HL-60 (cell line): ENCODE measurements at regions not wholly inside any gene's neighbourhood (a gene's known extent, or its start where the extent isn't known, plus 50 kb on each side); places are given as distances from the start of the nearest gene placed in this dataset.

Source experiments
- DNase-seq, 2 experiments: peaks; one replicate each; pipeline ENCODE4 v3.0.0-alpha.2; 2010 to 2020; ENCODE audit warnings: low read depth in 1 of 2, low spot score in 1 of 2
- H3K27ac ChIP-seq: fragments of 250-450 bp; sonication (Bioruptor Pico); replicated peaks from 2 replicates; pipeline ENCODE4 v1.5.1; 2020; ENCODE audit warnings: mild to moderate bottlenecking, moderate library complexity
- H3K27me3 ChIP-seq: fragments of 250-450 bp; sonication (Bioruptor Pico); 2 replicates; pipeline ENCODE4 v1.5.1; 2021; ENCODE audit warnings: mild to moderate bottlenecking, moderate library complexity; ENCODE audit not compliant: insufficient read depth, poor library complexity, severe bottlenecking
- H3K4me3 ChIP-seq: replicated peaks from 2 replicates; pipeline ENCODE4 v1.5.1; 2011; ENCODE audit warnings: mild to moderate bottlenecking, control low read depth, low read length; ENCODE audit not compliant: insufficient read depth
- GABPA ChIP-seq: IDR thresholded peaks from 2 replicates; pipeline ENCODE4 v1.6.1; 2012; ENCODE audit warnings: low read depth
- POLR2AphosphoS5 ChIP-seq: IDR thresholded peaks from 2 replicates; pipeline ENCODE4 v1.6.1; 2012; ENCODE audit warnings: low read depth
- SPI1 ChIP-seq: IDR thresholded peaks from 2 replicates; pipeline ENCODE4 v1.6.1; 2012; ENCODE audit warnings: low read depth, mild to moderate bottlenecking, borderline replicate concordance
- TF ChIP-seq, protein P1 (sequence below): IDR thresholded peaks from 2 replicates; pipeline ENCODE4 v1.6.1; 2012; ENCODE audit warnings: low read depth; ENCODE audit not compliant: insufficient replicate concordance
- TF ChIP-seq, protein P2 (sequence below): IDR thresholded peaks from one replicate; pipeline ENCODE4 v1.5.1; 2011; ENCODE audit warnings: low read length, control low read depth, inconsistent platforms; ENCODE audit not compliant: insufficient read depth

DNA sequence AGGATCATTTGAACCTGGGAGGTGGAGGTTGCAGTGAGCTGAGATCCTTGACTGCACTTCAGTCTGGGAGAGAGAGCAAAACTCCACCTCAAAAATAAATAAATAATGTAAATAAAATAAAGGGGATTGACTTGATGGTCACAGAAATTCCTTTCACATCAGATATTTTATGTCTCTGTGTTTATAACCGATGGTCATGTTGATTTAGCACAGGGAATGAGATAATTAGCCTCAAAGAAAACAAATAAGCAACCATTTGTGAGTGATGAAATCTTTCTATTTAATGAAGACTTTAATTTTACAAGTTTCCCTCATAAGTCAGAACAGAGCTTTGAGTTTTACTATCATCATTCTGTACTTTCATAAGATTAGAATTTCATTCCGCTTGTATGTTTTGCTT is 64.8 kb upstream of the NUPR2 start:
- Histone ChIP-seq H3K27me3 (no peaks in the 10 kb centered on the region), H3K27ac (no peak overlapping the region), H3K4me3 (no peak overlapping the region)
- DNase-seq, result no peak
- TF ChIP-seq GABPA (no peak), POLR2AphosphoS5 (no peak), SPI1 (no peak)
- TF ChIP-seq, protein P1, sequence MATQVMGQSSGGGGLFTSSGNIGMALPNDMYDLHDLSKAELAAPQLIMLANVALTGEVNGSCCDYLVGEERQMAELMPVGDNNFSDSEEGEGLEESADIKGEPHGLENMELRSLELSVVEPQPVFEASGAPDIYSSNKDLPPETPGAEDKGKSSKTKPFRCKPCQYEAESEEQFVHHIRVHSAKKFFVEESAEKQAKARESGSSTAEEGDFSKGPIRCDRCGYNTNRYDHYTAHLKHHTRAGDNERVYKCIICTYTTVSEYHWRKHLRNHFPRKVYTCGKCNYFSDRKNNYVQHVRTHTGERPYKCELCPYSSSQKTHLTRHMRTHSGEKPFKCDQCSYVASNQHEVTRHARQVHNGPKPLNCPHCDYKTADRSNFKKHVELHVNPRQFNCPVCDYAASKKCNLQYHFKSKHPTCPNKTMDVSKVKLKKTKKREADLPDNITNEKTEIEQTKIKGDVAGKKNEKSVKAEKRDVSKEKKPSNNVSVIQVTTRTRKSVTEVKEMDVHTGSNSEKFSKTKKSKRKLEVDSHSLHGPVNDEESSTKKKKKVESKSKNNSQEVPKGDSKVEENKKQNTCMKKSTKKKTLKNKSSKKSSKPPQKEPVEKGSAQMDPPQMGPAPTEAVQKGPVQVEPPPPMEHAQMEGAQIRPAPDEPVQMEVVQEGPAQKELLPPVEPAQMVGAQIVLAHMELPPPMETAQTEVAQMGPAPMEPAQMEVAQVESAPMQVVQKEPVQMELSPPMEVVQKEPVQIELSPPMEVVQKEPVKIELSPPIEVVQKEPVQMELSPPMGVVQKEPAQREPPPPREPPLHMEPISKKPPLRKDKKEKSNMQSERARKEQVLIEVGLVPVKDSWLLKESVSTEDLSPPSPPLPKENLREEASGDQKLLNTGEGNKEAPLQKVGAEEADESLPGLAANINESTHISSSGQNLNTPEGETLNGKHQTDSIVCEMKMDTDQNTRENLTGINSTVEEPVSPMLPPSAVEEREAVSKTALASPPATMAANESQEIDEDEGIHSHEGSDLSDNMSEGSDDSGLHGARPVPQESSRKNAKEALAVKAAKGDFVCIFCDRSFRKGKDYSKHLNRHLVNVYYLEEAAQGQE, result no peak
- TF ChIP-seq, protein P2, sequence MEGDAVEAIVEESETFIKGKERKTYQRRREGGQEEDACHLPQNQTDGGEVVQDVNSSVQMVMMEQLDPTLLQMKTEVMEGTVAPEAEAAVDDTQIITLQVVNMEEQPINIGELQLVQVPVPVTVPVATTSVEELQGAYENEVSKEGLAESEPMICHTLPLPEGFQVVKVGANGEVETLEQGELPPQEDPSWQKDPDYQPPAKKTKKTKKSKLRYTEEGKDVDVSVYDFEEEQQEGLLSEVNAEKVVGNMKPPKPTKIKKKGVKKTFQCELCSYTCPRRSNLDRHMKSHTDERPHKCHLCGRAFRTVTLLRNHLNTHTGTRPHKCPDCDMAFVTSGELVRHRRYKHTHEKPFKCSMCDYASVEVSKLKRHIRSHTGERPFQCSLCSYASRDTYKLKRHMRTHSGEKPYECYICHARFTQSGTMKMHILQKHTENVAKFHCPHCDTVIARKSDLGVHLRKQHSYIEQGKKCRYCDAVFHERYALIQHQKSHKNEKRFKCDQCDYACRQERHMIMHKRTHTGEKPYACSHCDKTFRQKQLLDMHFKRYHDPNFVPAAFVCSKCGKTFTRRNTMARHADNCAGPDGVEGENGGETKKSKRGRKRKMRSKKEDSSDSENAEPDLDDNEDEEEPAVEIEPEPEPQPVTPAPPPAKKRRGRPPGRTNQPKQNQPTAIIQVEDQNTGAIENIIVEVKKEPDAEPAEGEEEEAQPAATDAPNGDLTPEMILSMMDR, result no peak

DNA sequence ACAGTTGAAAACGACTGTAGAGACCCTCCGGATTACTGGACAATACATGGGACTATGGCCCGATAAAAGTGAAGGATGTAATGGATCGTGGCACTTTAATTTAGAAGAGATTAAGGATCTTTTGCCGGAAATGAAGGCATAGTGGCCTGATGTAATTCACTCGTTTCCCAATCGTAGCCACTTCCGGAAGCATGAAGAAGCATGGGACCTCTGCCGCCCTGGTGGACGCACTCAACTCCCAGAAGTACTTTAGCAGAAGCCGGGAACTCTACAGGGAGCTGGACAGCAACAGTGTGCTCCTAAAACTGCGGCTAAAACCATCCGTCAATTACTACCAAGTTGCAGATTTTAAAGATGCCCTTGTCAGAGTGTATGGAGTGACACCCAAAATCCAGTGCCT is 59.6 kb upstream of the NUPR2 start:
- Histone ChIP-seq H3K4me3 (no peak overlapping the region), H3K27ac (no peak overlapping the region), H3K27me3 (no peaks in the 10 kb centered on the region)
- no peak for DNase-seq
- no peak for TF ChIP-seq POLR2AphosphoS5
- TF ChIP-seq, protein P2, result no peak
- TF ChIP-seq, protein P1, result no peak
- no peak for TF ChIP-seq SPI1
- TF ChIP-seq GABPA, result no peak

DNA sequence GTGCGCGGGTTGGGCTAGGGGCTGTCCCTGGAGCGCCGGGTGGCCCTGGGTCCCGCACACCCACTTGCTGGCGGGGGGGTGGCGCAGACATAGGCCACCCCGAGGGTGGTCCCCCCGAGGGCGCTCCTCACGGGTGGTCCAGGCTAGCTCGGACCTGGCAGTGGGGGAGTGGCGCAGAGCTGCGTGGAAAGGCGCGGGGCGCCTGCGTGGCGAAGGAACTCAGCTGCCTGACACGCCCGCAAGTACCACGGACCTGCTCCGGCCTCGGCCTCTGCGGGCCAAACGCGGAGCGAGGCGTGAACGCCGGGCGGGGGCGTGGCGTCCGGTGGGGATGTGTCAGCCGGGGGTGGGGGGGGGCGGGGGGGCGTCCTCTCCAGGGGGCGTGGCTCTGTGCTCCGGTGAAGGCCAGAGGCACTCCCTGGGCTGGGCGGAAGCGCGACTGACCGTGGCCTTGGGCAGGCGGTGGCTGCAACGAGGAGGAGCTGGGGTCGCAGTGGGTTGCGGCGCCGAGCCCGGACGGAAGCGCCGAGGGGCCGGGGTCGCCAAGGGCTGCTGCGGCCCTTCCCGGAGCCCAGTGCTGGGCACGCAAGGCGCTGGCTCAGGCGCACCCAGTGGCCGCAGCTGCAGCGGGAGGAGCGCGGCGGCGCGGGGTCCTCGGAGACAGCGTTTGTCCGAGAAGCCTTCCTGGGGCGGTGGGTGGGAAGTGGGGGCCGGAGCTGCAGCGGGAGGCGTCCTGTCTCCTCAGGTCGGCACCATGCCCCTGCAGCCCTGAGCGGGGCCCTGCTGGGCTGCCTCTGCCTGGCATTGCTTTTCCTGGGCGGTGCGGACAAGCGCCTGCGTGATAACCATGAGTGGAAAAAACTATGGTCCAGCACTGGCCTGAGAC is 58.9 kb upstream of the NUPR2 start:
- no peak for TF ChIP-seq POLR2AphosphoS5
- TF ChIP-seq, protein P1, result no peak
- TF ChIP-seq, protein P2, result no peak
- TF ChIP-seq SPI1, result no peak
- no peak for TF ChIP-seq GABPA
- DNase-seq, result no peak
- H3K4me3 ChIP-seq, result no peak overlapping the region

More for the DNA sequence above, 58.9 kb upstream of the NUPR2 start:
- H3K27ac ChIP-seq, result no peak overlapping the region
- H3K27me3 ChIP-seq, result no peaks in the 10 kb centered on the region
